ENCODE measurements at regions not wholly inside any gene's neighbourhood (a gene's known extent, or its start where the extent isn't known, plus 50 kb on each side); places are given as distances from the start of the nearest gene placed in this dataset.

GRCh38 chr2:12062053-12062395 is 315.6 kb downstream of the LPIN1 start:
- DNase-seq: no peak

- DNase-seq: no peak
Measured at GRCh38 chr2:12063210-12063609, 316.8 kb downstream of the LPIN1 start.

GRCh38 chr2:12064153-12064552 is 317.7 kb downstream of the LPIN1 start:
- DNase-seq: no peak

GRCh38 chr2:12066116-12066515 is 319.7 kb downstream of the LPIN1 start:
- no peak for DNase-seq

- DNase-seq: no peak
Measured at GRCh38 chr2:12066986-12067385, 320.6 kb downstream of the LPIN1 start.

GRCh38 chr2:12068796-12069538 is 322.5 kb downstream of the LPIN1 start:
- DNase-seq: no peak

GRCh38 chr2:12070153-12070552 is 323.7 kb downstream of the LPIN1 start:
- no peak for DNase-seq

GRCh38 chr2:12070581-12070980 is 324.1 kb downstream of the LPIN1 start:
- no peak for DNase-seq

GRCh38 chr2:12071318-12071717 is 324.9 kb downstream of the LPIN1 start:
- DNase-seq: no peak

GRCh38 chr2:12073217-12073852 is 326.9 kb downstream of the LPIN1 start:
- no peak for DNase-seq

- DNase-seq: no peak
Measured at GRCh38 chr2:12074126-12074844, 327.9 kb downstream of the LPIN1 start.

GRCh38 chr2:12074845-12075217 is 328.4 kb downstream of the LPIN1 start:
- no peak for DNase-seq

- no peak for DNase-seq
Measured at GRCh38 chr2:12075603-12076002, 329.2 kb downstream of the LPIN1 start.

- no peak for DNase-seq
Measured at GRCh38 chr2:12076810-12077209, 330.4 kb downstream of the LPIN1 start.

GRCh38 chr2:12080360-12080759 is 333.9 kb downstream of the LPIN1 start:
- DNase-seq: no peak

GRCh38 chr2:12081481-12082210 is 335.2 kb downstream of the LPIN1 start:
- DNase-seq: peak; percentile 27

- no peak for DNase-seq
Measured at GRCh38 chr2:12083081-12083581, 336.7 kb downstream of the LPIN1 start.

- no peak for DNase-seq
Measured at GRCh38 chr2:12083713-12084419, 337.4 kb downstream of the LPIN1 start.

GRCh38 chr2:12087175-12087574 is 340.7 kb downstream of the LPIN1 start:
- no peak for DNase-seq

- DNase-seq: no peak
Measured at GRCh38 chr2:12087671-12088380, 341.4 kb downstream of the LPIN1 start.

- no peak for DNase-seq
Measured at GRCh38 chr2:12089001-12089400, 342.6 kb downstream of the LPIN1 start.

GRCh38 chr2:12089496-12089895 is 343.1 kb downstream of the LPIN1 start:
- DNase-seq: no peak
